DMS79 treated with DMSO at 0.1 percent for 48 hours (cell line): ENCODE measurements at regions not wholly inside any gene's neighbourhood (a gene's known extent, or its start where the extent isn't known, plus 50 kb on each side); places are given as distances from the start of the nearest gene placed in this dataset.
A peak's percentile ranks its signal among the peaks of the same experiment; 100 is the strongest.

Experiments
- DNase-seq: peaks from one replicate; lab custom pipeline; 2025; lab: John Stamatoyannopoulos, UW

DNA sequence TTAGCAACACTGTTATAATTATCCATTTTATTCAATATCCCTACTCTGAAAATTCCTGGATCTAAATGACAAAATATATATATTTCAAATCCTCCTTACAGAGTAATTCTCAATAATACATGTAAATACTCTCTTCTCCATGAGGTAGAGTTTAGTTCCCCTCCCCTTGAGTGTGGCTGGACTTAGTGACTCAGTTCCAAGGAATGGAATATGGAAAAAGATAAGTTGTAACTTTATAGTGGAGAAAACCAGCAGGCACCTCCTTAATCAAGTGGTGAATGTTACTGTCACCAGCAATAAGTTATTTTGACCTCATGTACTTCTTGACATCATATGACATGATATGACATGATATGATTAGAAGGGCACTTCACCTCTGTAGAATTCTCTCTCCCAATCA lies 302.0 kb downstream of the RAB28 start:
- DNase-seq = no peak

DNA sequence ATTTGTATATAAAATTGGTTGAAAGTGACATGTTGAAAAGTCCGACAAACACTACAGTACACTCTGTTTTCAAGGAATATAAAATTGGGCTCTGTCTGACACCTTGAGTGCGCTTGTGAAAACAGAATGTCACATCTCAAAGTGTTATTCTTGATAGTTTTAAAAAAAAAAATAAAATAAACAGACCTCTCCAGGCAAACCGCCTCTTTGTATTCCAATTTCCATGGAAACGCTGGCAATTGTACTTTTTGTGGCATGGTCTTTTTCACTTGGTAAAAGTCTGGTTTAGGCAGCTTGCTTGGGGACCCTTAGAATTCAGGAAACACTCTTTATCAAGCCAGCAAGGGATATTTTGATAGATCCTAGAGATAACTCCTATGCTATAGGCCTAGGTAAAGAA lies 302.5 kb downstream of the RAB28 start:
- DNase-seq = no peak

DNA sequence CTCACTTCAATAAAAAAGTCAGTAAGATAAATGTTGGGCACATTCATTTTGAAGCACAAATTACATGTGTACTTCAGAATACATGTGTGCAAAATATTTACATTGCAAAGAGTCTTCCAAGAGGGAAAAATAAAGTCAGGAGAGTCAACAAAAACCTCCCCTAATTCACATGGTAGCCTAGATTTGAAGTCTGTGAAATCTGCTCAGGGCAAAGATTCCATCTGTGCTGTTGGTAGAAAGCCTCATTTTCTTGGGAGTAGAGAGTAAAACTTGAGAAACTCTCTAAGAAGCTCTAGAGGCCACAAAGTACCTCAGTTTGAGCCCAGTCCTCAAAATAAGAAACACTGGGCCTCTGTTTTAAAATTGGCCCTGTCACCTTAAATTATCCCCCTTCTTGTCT lies 303.4 kb downstream of the RAB28 start:
- no peak for DNase-seq

DNA sequence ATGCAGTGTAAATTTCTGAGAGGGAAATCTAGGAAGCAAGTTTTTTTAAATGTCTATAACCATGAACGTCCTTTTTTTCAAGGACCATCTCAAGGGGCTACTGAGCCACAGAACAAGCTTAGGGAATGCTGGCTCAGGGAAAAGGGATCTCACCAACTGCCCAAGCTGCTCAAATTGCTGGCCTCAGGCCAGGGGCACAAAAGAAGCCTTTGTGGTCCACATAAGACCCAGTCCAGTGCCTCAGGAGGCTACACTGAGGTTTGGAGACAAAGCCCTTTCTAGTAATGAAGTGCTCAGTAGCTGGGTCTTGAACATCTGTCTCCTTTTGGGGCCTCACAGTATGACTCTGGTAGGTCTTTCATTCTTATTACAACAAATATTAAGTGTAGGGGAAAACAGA lies 305.5 kb downstream of the RAB28 start:
- peak; percentile 35 for DNase-seq

DNA sequence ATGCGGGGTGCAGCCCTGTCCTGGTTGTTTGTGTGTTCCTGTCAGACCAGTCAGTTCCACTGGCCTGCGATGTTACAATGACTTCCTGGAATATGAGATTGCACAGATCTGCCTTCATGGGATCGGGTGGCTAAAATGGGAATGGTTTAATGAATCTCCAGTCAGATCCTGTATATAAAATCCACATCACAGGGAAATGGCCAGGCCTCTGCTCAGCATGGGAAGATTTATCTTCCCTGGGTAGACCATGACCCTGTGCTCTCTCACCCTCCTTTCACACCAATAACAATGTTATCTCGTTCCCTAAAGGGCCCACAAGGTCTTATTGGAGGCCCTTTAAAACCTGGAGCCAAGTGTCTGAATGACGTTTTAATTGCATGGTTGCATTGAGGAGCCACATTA lies 307.4 kb downstream of the RAB28 start:
- no peak for DNase-seq

DNA sequence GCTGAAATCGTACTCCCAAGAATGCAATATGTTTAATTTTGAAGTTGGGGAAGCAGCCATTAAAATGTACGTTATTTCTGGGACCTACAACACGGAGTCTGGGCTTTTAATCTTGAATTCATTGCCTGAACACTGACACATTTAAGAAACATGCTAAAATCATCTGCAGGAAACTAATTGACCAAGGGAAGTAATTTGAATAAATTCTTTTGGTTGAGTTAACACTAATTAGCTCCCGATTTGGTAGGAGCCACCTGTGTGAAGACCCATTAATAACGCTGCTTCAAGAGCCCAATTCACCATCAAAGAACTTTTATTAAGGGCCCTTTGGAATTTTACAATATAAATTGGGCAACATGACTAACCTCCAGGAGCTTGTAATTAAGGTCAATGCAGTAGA lies 309.2 kb downstream of the RAB28 start:
- DNase-seq = no peak

DNA sequence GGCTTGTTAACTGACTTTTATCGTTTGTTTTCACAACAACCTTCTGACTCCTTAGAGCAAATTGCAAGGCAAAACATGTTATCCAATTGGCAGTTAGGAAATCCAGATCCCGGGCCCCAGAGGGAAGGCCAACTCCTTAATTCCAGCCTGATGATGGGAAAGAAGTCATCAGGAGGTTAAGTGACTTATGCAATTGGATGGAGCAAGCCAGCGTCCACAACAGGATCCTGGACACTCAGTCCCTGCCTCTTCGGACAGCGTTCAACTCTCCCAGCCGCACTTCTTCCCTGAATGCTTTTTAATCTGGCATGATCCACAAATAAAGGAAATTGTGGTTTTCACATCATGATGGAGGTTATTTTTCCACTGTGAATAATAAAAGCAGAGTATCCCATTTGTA lies 310.1 kb downstream of the RAB28 start:
- no peak for DNase-seq

DNA sequence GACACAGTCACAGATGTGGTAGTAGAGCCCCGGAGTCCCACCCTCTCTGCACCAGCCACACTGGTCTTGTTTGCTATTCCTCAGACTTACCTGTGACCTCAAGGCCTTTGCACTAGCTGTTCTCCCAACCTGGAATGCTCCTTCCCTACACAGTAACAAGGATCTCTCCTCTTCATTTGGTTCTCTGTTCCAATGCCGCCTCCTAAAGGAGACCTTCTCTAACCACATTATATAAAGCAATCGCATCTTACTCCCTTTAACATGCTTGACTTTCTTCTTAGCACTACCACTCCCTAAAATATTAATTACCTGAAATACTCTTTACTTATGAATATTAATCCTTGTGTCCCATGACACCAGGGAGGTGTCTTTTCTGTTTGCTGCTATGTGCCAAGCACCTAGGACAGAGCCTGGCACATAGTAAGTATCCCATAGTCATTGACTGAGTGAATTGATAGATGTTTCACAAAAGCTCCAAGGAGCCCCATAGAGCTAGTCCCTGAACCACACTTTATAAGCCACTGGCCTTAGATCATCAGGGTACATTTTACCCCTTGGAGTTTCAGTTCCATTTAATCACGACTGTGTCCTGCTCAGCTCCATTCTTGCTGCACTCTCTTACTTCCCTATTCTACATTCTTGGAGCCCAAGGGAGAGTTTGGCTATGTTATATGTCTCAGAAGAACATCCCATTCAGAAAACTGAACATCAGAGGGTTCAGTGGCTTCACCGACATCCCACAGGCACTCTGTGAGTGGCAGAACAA lies 312.7 kb downstream of the RAB28 start:
- DNase-seq = no peak

DNA sequence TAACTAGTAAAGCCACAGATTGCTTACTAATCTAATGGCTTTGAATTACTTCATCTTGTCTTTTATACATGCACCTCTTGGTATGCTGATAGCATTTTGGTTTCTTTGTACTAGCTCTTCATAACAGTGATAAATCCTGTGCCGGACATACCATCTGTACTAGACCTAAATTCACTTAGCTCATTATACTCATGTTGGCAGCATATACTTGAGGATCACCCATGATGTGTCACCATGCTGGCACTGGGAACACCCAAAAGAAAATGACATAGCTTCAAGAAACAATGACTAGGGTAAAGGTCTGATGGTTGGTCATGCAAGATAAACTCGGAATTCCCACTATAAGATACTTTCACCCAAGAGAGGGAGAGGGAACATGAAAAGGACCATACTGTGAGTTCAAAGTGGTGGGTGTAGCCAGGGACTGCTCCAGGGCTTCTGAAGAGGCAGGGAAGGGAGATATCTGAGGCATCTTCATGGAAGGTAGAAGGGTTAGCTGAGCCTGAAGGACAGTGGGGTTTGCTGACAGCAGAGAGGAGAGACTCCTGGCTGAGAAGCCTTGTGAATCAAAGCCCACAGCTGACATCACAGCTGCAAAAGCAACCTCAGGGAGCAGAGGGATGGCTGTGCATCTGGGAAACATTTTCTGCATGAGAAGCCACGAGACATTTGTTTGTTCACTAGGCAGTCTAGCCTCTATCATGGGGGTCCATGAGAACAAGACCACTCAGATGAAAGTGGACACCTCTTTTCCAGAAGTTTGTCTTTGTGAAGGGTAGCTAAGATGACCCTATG lies 314.2 kb downstream of the RAB28 start:
- DNase-seq = no peak

DNA sequence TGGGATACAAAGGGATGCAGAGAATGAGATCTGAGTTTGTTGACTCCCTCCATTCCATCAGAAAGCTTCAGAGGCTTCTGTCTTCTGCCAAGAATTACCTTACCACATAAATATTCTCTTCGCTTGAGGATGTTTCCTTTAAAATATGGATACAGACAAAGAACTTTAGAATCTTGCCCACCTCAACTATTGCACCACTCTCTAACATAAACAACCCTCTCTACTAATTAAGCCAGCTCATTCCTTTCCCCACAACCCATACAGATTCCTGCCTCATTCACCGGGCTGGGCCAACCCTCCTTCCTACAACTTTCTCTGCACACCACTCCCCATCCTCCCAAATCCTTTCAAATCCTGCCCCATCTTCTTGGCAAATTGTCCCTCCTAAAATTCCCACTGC lies 315.8 kb downstream of the RAB28 start:
- no peak for DNase-seq

DNA sequence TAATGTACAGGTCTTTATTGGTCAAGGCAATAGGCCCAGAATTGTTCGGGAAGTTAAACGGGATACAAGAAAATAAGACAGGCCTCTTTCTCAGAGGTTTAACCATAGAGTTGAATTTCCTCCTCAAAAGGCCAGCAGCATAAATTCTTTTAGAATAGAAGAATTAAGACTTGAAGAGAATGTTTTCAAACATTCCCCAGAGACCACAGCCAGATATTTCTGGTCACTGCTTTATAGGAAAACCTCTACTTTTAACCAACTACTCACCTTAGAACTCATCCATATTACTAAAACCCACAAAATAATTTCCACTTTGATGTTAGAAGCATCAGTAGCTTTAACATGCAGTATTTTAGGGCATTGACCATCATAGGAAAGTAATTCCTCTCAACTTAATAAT lies 317.9 kb downstream of the RAB28 start:
- DNase-seq = no peak

DNA sequence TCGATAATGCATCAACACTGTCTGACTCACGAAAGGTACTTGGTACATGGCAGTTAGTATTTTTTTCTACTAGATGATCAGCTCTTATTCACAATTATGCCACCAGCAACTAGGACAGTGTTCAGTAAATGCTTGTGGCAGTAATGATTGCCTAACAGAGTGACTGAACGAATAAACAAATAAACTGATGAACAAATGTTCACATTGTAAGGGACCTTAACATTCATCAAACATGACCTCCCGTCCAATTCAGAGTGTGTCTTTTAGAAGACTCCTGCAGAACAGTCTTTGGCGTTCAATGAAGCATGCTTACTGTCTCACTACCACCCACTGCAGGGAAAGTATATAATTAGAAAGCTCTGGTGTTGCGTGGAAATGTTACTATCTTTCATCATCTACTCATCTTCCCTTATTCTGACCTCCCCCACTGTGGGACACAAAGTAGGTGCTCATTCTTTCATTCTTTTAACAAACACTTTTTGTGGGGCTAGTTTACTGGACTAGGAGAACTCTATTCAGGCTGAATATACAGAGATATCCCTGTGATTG lies 319.3 kb downstream of the RAB28 start:
- no peak for DNase-seq

DNA sequence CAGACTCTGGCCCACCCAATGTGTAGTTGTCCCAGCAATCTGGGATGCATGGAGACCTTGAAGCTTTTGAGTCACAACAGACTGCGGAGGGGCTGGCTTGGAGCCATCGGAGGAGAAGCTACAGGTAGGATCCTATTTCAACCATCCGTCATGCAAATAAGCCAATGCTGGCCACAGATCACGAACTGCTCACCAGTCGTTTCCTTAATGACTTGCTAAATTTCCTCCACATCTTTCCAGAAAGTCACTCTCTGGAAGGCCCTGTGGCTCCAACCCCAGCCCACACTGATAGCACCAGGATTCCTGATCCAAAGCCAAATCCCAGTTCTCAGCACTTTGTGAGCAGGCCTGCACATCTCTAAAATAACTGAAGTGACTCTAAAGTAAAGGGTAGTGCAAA lies 321.3 kb downstream of the RAB28 start:
- peak; percentile 36 for DNase-seq

DNA sequence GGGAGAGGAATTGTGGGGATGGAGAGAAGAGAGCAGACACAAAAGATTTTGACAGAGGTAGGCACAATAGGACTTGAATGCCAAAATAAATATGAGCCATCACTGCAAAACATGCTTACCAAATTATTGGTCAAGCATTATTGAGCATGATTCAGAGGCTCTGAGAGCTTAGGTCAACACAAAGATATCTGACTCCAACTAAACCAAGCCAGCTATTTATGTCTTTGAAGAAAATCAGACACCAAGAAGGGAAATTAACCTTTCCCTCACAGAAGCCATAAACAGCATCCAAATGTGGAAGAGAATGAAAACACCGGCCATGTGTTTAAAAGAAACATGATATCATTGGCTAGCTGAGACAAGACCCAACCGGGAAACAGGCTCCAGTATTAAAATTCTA lies 323.2 kb downstream of the RAB28 start:
- peak; percentile 46 for DNase-seq

DNA sequence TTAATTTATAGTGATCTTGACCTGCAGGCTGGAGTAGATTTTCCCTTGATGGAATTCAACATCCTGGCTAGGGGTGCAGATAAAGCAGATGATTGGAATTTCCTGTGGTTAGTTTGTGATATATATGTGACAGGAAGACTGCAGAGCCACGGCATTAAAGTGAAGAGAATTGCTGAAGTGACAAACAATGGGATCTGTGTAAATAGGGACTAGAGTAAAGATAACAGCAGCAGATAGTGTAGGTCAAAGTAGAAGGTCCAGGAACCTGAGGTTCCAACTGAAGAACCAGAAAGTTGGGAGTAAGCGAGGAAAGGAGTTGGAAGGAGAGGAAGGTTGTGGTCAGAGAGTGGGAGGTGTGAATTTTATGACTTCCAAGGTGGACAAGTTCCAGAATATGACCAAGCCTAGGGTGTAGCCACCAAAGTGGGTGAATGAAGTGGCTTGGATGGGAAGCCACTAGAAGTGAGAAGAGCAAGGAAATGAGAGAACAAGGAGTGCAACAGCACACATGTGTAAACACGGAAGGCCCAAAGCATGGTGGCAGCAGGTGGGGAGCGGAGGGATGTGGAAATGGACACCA lies 325.0 kb downstream of the RAB28 start:
- peak; percentile 46 for DNase-seq

DNA sequence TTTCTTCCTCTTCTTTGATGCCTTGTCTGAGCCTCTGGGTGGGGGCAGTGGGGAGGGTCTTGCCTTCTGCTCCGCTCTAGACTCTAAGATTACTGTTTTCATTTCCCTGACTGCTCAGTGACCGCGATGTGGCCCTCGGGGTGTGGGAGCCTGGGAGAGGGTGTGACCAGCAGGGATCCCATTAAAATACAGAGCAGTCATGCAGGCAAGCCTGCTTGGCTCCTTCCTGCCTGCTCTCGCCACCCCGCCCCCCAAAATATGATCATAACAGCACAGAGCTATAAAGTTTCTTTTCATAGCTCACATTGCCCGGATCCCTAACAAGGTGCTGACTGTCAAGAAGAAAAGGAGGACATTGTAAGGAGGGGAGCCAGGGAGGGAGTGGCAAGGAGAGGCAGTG lies 332.9 kb downstream of the RAB28 start:
- DNase-seq = no peak

DNA sequence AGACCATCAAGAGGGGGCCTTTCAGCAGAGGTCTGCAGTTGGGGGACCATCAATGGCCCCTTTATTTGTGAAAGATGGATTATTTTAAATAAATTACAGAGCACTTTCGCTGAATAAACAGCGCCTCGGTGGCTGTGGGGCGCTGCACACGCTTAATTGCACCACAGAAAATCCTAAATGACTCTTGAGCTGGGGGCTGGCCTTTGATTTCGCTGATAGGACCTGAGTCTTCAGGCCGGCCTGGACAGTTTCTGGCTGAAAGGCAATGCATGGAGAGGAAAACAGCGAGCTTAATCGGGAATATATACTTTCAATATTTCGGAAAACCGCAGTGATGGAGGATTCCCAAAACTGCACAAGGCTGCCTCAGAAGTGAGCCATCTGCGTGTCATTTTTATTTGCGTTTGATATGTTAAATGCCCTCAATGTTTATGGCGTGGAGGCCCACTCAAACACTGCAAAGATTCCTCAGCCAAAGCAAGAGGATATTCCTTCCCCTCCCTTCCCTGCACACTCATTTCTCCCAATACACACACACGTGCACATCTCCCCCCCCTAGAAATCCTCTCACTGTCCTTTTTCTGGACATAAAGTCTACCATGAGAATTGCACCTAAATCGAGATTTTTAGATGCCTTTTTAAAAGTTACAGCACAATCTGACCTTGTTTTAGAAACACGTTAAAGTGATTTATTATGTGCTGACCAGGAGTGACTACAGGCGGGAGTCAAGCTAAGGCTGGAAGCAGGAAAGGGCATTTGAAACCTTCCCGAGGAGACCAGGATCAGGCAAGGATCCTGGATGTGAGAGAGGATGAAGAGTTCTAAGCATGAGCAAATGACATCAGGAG lies 340.7 kb downstream of the RAB28 start:
- no peak for DNase-seq

DNA sequence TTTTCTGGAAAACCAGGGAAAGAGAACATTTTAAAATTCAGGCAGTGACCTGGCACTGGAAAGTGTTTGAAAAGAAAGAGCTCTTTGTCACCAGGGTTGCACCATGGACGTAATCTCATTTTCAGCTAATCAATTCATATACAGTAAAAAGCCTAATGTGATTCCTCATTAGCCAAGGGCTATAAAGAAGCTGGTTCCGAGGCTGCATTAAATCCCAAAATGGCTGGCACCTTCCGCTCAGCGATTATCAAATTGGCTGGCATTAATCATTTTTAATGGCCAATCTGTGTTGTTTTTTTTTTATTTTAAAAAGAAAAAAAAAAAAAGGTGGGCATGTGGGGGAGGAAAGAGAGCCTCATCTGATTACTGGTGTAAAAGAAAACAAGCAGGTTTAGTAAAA lies 341.4 kb downstream of the RAB28 start:
- no peak for DNase-seq

DNA sequence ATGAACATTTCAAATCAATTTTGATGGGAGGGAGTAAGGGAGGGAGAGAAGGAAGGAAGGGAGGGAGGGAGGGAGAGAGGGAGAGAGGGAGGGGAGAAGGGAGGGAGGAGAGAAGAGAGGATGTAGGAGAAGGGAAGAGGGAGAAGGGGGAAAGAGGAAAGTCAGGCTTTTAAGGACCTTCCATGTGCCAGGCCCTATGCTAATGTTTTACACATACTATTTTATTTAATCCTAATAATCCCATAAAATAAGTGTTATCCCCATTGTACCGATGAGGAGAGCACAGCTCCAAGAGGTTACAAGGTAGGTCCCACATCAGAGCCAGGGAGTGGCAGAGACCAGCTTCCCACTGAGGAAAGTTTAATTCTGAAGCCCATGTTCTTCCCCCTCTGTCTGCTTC lies 341.9 kb downstream of the RAB28 start:
- DNase-seq = no peak

DNA sequence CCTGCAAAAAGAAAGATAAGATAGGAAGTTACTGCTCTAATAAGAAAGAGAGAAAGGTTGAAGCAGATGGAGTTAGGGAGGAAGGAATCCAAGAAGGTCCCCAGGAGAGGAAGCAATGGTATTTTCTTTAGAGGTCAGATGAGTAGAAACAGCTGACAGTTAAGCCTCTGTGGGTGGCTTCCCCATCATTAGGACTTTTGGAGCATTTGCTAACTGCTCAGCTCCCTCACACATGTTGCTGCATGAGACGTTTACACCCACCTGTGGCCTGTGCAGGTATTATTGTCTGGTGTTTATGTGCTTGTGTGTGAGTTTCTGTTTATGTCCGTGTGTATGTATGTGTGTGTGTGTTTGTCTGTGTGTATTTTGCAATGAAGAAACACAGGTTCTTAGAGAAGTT lies 346.8 kb downstream of the RAB28 start:
- DNase-seq = no peak

DNA sequence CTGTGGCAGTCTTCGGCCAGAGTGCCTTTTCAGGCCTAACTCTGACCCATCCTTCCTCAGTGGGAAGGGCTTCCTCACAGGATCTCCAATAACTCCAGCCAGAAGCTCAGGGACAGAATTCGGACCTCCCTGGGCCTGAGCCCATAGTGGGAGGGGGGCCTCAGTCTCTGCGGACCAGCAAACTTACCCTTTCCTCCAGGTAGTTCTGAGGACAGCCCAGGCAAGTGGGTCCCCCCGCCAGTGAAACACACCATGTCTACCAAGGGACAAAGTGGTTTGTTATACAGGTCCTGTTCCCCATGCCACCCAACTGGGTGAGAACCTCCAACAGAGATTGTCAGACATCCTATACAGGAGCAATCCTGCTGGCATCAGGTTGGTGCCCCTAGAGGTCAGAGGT lies 350.4 kb downstream of the RAB28 start:
- no peak for DNase-seq

DNA sequence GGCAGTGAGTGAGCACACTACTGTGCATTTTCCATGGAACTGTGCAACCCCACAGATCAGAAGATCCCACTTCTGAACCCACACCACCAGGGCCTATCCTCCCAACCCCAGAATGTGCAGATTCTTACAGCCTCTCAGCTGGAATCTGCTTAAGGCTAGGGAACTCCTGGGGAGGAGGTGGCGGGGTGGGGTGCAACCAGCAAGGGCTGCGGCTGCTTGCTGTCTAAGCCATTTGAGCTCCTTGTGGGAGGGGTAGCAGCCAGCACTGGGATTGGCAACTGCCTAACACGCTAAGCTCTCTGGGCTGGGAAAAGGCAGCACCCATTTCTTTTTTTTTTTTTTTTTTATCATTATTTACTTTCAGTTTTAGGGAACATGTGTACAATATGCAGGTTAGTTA lies 353.3 kb downstream of the RAB28 start:
- no peak for DNase-seq
